HCT116 (cell line): ENCODE measurements at regions not wholly inside any gene's neighbourhood (a gene's known extent, or its start where the extent isn't known, plus 50 kb on each side); places are given as distances from the start of the nearest gene placed in this dataset.

Source experiments
- ATAC-seq: fragments of 200-7000 bp; cut with Tn5 transposase; 2 replicates; pipeline ENCODE4 v1.9.1; 2020; ENCODE audit warnings: mild to moderate bottlenecking, moderate library complexity
- BruUV-seq: library from RNA; stranded (reverse); fragments of 400-500 nt; replicated peaks from 2 replicates; lab custom pipeline; 2021; lab: Mats Ljungman, UMichigan
- CTCF ChIA-PET: fragments of 300-600 bp; sonication (Branson Sonifier 250); formaldehyde crosslinking; loops from one replicate; lab custom pipeline; 2021; ENCODE audit warnings: antibody characterized with exemption; lab: Charles Lee
- POLR2A ChIA-PET: fragments of 300-600, 350-600 bp; sonication (Branson Sonifier 250); formaldehyde crosslinking; loops from one replicate; lab custom pipeline; 2021; ENCODE audit warnings: antibody characterized with exemption; lab: Charles Lee
- RAD21 ChIA-PET, 2 experiments: fragments of 300-600 bp; sonication (Branson Sonifier 250); formaldehyde crosslinking; loops; one replicate each; lab custom pipeline; 2023; ENCODE audit warnings: low total read pairs in 2 of 2; ENCODE audit not compliant: uncharacterized antibody in 2 of 2, unreplicated experiment in 2 of 2, low non-redundant PET in 1 of 2; lab: Charles Lee
- DNase-seq: peaks from one replicate; pipeline ENCODE4 v3.0.0-alpha.2; 2010; ENCODE audit warnings: low read depth, low spot score
- H2AFZ ChIP-seq: fragments of 200-600 bp; shearing (Covaris generic), sonication (generic); 2 replicates; pipeline ENCODE4 v1.6.1; 2017; ENCODE audit warnings: low read depth, mixed run types, mixed read lengths, antibody characterized with exemption, low read length; ENCODE audit not compliant: poor library complexity, severe bottlenecking
- H3K27ac ChIP-seq: 2 replicates; pipeline ENCODE4 v1.5.1; 2012; ENCODE audit warnings: low read depth, low read length
- H3K27me3 ChIP-seq: fragments of 200-600 bp; sonication (generic); 2 replicates; pipeline ENCODE4 v1.6.1; 2016; ENCODE audit warnings: mixed run types, low read length, mixed read lengths; ENCODE audit not compliant: insufficient read depth
- H3K36me3 ChIP-seq, 2 experiments: fragments of 200-500 bp in 1 of 2; fragments of 200-600 bp in 1 of 2; sonication (Bioruptor generic) in 1 of 2; sonication (generic) in 1 of 2; 2 replicates each; pipeline versions ENCODE4 v1.5.1 to v1.6.1; 2014 to 2016; ENCODE audit warnings: low read length in 2 of 2, inconsistent platforms in 1 of 2, mixed read lengths in 1 of 2, mixed run types in 1 of 2; ENCODE audit not compliant: insufficient read depth in 2 of 2, control insufficient read depth in 1 of 2
- H3K4me1 ChIP-seq, 2 experiments: fragments of 200-600 bp in 1 of 2; sonication (generic) in 1 of 2; 2 replicates each; pipeline versions ENCODE4 v1.5.1 to v1.6.1; 2012 to 2017; ENCODE audit warnings: low read length in 2 of 2, inconsistent platforms in 1 of 2, mild to moderate bottlenecking in 1 of 2, mixed read lengths in 1 of 2, mixed run types in 1 of 2, moderate library complexity in 1 of 2; ENCODE audit not compliant: insufficient read depth in 2 of 2, control insufficient read depth in 1 of 2
- H3K4me2 ChIP-seq: fragments of 200-600 bp; sonication (generic); 2 replicates; pipeline ENCODE4 v1.6.1; 2017; ENCODE audit warnings: mixed run types, low read length, mixed read lengths
- H3K4me3 ChIP-seq, 2 experiments: fragments of 200-600 bp in 1 of 2; sonication (generic) in 1 of 2; replicated peaks in 1 of 2; 2 replicates each; pipeline ENCODE4 v1.5.1; 2011 to 2016; ENCODE audit warnings: low read length in 2 of 2, control low read depth in 1 of 2, low read depth in 1 of 2, mild to moderate bottlenecking in 1 of 2, mixed read lengths in 1 of 2, mixed run types in 1 of 2
- H3K79me2 ChIP-seq: fragments of 200-600 bp; sonication (generic); 2 replicates; pipeline ENCODE4 v1.6.1; 2017; ENCODE audit warnings: mild to moderate bottlenecking, mixed run types, low read length, moderate library complexity, mixed read lengths; ENCODE audit not compliant: insufficient read depth
- H3K9ac ChIP-seq: fragments of 200-600 bp; sonication (generic); 2 replicates; pipeline ENCODE4 v1.6.1; 2016; ENCODE audit warnings: low read length, mixed read lengths
- H3K9me2 ChIP-seq: fragments of 200-600 bp; sonication (generic), shearing (Covaris generic); 2 replicates; pipeline ENCODE4 v1.6.1; 2017; ENCODE audit warnings: mixed run types, mild to moderate bottlenecking, moderate library complexity; ENCODE audit not compliant: insufficient read depth
- H3K9me3 ChIP-seq, 2 experiments: fragments of 200-500 bp in 1 of 2; fragments of 200-600 bp in 1 of 2; sonication (Bioruptor generic) in 1 of 2; sonication (generic) in 1 of 2; 2 replicates each; pipeline ENCODE4 v1.6.1; 2014 to 2017; ENCODE audit warnings: low read length in 2 of 2, mixed read lengths in 2 of 2, inconsistent platforms in 1 of 2, low read depth in 1 of 2, mild to moderate bottlenecking in 1 of 2, mixed run types in 1 of 2, moderate library complexity in 1 of 2; ENCODE audit not compliant: control insufficient read depth in 1 of 2, insufficient read depth in 1 of 2
- H4K20me1 ChIP-seq: fragments of 200-600 bp; sonication (generic), shearing (Covaris generic); 2 replicates; pipeline ENCODE4 v1.6.1; 2017; ENCODE audit warnings: mixed run types, mild to moderate bottlenecking, moderate library complexity; ENCODE audit not compliant: insufficient read depth
- CEBPB ChIP-seq: IDR thresholded peaks from 2 replicates; pipeline ENCODE4 v1.6.1; 2012; ENCODE audit warnings: low read depth
- EGR1 ChIP-seq: IDR thresholded peaks from 2 replicates; pipeline ENCODE4 v1.6.1; 2012; ENCODE audit warnings: low read depth
- EZH2 ChIP-seq: fragments of 200-600 bp; sonication (generic); IDR thresholded peaks from 2 replicates; pipeline ENCODE4 v1.6.1; 2017; ENCODE audit warnings: antibody characterized with exemption, mixed run types
- FOSL1 ChIP-seq: IDR thresholded peaks from 2 replicates; pipeline ENCODE4 v1.6.1; 2012; ENCODE audit warnings: low read depth
- POLR2AphosphoS5 ChIP-seq: IDR thresholded peaks from 2 replicates; pipeline ENCODE4 v1.6.1; 2011; ENCODE audit warnings: mild to moderate bottlenecking, low read depth, low read length, moderate library complexity
- TCF7L2 ChIP-seq: IDR thresholded peaks from 2 replicates; pipeline ENCODE4 v1.7.0; 2011; ENCODE audit warnings: borderline replicate concordance, inconsistent platforms; ENCODE audit not compliant: insufficient read depth, insufficient read length; ENCODE audit errors: extremely low read depth
- YY1 ChIP-seq: IDR thresholded peaks from 2 replicates; pipeline ENCODE4 v1.6.1; 2011; ENCODE audit warnings: low read length, low read depth, moderate library complexity, mild to moderate bottlenecking; ENCODE audit not compliant: insufficient replicate concordance; ENCODE audit errors: extremely low read depth
- ZFX ChIP-seq: fragments of 450-650 bp; IDR thresholded peaks from 2 replicates; pipeline ENCODE4 v1.6.1; 2017
- ZNF274 ChIP-seq: fragments of 200-500 bp; sonication (Bioruptor generic); IDR thresholded peaks from 2 replicates; pipeline ENCODE4 v1.6.1; 2014; ENCODE audit warnings: mild to moderate bottlenecking, low read depth, low read length, inconsistent platforms
- intact Hi-C: fragments of 100-400 bp; cut with micrococcal nuclease; formaldehyde crosslinking; loops from 2 replicates; pipeline ENCODE4 v1.10.0; 2022
- TF ChIP-seq, protein P1 (sequence below): IDR thresholded peaks from 2 replicates; pipeline ENCODE4 v1.6.1; 2012; ENCODE audit warnings: low read depth
- TF ChIP-seq, protein P2 (sequence below): IDR thresholded peaks from 2 replicates; pipeline ENCODE4 v1.6.1; 2012

- TF ChIP-seq CEBPB: no peak
- TF ChIP-seq, protein P1, sequence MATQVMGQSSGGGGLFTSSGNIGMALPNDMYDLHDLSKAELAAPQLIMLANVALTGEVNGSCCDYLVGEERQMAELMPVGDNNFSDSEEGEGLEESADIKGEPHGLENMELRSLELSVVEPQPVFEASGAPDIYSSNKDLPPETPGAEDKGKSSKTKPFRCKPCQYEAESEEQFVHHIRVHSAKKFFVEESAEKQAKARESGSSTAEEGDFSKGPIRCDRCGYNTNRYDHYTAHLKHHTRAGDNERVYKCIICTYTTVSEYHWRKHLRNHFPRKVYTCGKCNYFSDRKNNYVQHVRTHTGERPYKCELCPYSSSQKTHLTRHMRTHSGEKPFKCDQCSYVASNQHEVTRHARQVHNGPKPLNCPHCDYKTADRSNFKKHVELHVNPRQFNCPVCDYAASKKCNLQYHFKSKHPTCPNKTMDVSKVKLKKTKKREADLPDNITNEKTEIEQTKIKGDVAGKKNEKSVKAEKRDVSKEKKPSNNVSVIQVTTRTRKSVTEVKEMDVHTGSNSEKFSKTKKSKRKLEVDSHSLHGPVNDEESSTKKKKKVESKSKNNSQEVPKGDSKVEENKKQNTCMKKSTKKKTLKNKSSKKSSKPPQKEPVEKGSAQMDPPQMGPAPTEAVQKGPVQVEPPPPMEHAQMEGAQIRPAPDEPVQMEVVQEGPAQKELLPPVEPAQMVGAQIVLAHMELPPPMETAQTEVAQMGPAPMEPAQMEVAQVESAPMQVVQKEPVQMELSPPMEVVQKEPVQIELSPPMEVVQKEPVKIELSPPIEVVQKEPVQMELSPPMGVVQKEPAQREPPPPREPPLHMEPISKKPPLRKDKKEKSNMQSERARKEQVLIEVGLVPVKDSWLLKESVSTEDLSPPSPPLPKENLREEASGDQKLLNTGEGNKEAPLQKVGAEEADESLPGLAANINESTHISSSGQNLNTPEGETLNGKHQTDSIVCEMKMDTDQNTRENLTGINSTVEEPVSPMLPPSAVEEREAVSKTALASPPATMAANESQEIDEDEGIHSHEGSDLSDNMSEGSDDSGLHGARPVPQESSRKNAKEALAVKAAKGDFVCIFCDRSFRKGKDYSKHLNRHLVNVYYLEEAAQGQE: no peak
- no peak; the same call in 1 of the 2 replicates for TF ChIP-seq FOSL1
- TF ChIP-seq YY1: no peak
- no peak for TF ChIP-seq ZNF274
- TF ChIP-seq EZH2: no peak
- TF ChIP-seq, protein P2, sequence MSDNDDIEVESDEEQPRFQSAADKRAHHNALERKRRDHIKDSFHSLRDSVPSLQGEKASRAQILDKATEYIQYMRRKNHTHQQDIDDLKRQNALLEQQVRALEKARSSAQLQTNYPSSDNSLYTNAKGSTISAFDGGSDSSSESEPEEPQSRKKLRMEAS: no peak
- no peak for TF ChIP-seq ZFX
Observed at GRCh38 chr19:8935460-8935859, 74.7 kb downstream of the MUC16 start (continued).

GRCh38 chr19:8938576-8938975, 71.6 kb downstream of the MUC16 start:
- no peaks in the 10 kb centered on the region for H3K9me3 ChIP-seq
- intact Hi-C loops: no loop called here
- TF ChIP-seq TCF7L2 (no peak), EGR1 (no peak), POLR2AphosphoS5 (no peak), ZFX (no peak), ZNF274 (no peak), FOSL1 (no peak)
- TF ChIP-seq, protein P2: no peak

More at GRCh38 chr19:8938576-8938975, 71.6 kb downstream of the MUC16 start:
- ChIA-PET RAD21 (no interaction called here), CTCF (no interaction called here), POLR2A (no interaction called here)
- no peak overlapping the region for H3K27ac ChIP-seq
- H3K4me3 ChIP-seq: no peak overlapping the region
- H3K9ac ChIP-seq: no peak overlapping the region
- H3K4me2 ChIP-seq: no peak overlapping the region
- H3K27me3 ChIP-seq: 0 out of 2 replicates have a peak, but pooled peaks cover 1% of the 10 kb centered on the region
- no peaks in the 10 kb centered on the region for H3K36me3 ChIP-seq
- H4K20me1 ChIP-seq: no peaks in the 10 kb centered on the region
- BruUV-seq: no TSS peak
- peaks cover 4 to 8% of the 10 kb centered on the region in 2 experiments; a peak in 3 of 4 replicates for H3K4me1 ChIP-seq
- ATAC-seq (no peak), DNase-seq (no peak)
- H3K9me2 ChIP-seq: no peaks in the 10 kb centered on the region
- H3K79me2 ChIP-seq: no peaks in the 10 kb centered on the region
- H2AFZ ChIP-seq: no peak overlapping the region
